GM18505 (cell line): ENCODE measurements at regions not wholly inside any gene's neighbourhood (a gene's known extent, or its start where the extent isn't known, plus 50 kb on each side); places are given as distances from the start of the nearest gene placed in this dataset.

ENCODE experiments used
- ATAC-seq: cut with Tn5 transposase; IDR thresholded peaks from one replicate; pipeline ENCODE4 v1.9.1; 2021; ENCODE audit not compliant: unreplicated experiment
- POLR2A ChIP-seq: IDR thresholded peaks from 4 replicates; pipeline ENCODE4 v1.6.1; 2011; ENCODE audit warnings: borderline replicate concordance; ENCODE audit not compliant: insufficient read depth, insufficient read length; ENCODE audit errors: extremely low read depth

- TF ChIP-seq POLR2A, result no peak
- no peak for ATAC-seq
Observed at GRCh38 chr3:107111872-107112271, 265.4 kb upstream of the CCDC54 start.

DNA sequence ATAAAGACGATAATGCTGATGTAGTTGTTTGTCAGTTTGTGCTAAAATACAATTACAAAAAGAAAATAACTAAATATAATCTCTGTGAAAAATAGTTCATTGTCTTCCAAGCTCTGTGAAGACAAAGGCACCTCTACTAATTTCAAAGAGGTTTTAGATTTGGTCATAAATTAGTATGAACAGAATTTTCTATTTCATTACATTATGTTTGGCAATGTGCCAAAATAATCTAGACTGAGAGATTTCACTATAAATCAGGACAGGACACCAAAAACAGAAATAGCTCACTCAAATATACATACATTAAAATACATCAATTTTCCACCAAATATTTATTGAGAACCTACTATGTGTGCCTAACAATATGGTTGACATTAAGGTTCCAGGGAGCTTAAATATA, 264.9 kb upstream of the CCDC54 start:
- no peak for ATAC-seq

GRCh38 chr3:107116251-107116650, 261.0 kb upstream of the CCDC54 start:
- no peak for TF ChIP-seq POLR2A
- no peak for ATAC-seq

More for the DNA sequence above, 264.9 kb upstream of the CCDC54 start:
- TF ChIP-seq POLR2A, result no peak

DNA sequence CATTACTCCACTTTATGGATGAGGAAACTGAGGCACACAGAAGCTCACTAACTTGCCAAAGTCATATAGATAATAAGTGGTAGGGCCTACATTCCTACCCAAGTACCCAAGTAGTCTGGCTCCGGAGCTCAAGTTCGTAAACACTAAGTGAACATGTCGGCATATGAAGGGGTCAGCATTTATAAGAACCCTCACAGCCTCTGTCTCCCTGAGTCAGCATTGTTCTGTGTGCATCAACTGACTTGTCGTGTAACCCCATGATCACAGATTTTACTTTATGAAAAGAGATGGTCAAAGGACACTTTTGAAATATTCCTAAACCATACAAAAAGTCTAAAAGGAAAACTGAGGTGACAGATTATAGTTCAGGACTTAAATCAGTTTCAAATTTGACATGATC, 260.1 kb upstream of the CCDC54 start:
- no peak for ATAC-seq
- no peak for TF ChIP-seq POLR2A

DNA sequence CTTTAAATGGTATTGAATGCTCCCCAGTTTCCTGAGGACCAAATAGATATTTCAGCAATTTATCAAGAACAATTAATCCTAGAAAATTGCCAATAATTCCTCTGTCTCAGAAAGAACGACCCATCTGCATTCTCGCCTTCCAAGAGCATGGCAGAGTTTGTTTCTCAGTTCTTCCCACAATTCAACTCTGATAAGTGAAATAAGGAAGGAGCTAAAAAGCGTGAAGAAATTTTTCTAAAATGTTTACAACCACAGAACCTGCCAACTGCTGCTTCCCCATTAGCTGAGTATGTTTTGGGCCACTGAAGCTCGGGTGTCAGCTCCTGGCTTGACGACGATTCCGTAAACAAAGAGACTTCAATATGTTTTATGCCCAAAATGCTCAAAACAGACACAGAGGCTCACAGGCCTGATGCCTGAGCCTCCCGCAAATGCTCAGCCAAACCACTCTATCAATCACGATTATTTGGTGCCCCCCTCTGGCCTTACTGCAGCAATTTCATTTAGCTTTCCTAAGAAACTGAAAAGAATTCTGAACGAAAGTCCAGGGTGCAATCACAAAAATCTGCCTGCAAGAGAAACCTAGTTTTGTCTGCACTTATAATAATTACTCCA, 259.2 kb upstream of the CCDC54 start:
- ATAC-seq, result no peak

GRCh38 chr3:107124885-107125284, 252.4 kb upstream of the CCDC54 start:
- TF ChIP-seq POLR2A, result no peak
- no peak for ATAC-seq

More for the DNA sequence above, 259.2 kb upstream of the CCDC54 start:
- TF ChIP-seq POLR2A, result no peak

- no peak for ATAC-seq
- TF ChIP-seq POLR2A, result no peak
Observed at GRCh38 chr3:107128946-107129345, 248.3 kb upstream of the CCDC54 start.

DNA sequence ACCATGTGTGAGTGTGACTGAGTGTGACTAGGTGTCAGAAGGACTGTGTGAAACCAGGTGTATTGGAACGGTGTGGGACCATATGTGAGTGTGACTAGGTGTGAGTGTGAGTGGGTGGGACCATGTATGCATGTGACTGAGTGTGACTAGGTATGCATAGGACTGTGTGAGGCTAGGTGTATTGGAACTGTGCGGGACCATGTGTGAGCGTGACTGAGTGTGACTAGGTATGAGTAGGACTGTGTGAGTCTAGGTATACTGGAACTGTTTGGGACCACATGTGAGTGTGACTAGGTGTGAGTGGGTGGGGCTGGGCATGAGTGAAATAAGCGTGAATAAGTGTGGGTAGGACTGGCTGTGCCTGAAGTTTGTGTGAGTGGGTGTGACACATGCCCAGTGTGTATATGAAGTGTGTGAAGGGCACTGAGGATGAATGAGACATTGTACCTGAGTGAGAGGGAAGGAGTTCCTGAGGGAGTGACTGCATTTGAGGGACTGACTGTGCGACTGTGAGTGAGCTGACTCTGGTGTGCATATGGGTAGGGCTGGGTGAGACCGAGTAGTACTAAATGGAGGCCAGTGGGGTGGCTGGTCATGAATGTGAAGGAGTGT, 247.0 kb upstream of the CCDC54 start:
- TF ChIP-seq POLR2A, result no peak
- no peak for ATAC-seq

DNA sequence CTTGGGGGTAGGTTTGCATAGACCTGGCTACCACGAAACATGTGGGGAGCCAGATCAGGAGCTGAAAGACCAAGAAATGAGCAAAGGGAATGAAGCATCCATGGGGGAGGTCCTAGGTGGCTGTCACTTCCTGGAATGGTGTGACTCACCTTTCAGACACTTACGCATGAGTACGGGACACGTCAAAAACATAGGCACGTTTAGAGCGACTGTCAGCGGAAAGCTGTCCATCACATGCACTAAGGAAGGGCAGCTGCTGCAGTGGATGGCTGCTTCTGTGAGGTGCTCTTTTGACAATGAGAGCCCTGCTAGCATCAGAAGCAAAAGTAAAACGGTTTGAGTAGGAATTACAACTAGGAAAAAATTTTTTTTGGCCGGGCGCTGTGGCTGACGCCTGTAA, 244.6 kb upstream of the CCDC54 start:
- no peak for TF ChIP-seq POLR2A
- no peak for ATAC-seq

- no peak for ATAC-seq
Observed at GRCh38 chr3:107133891-107134290, 243.3 kb upstream of the CCDC54 start.

GRCh38 chr3:107142171-107142570, 235.1 kb upstream of the CCDC54 start:
- no peak for ATAC-seq
- TF ChIP-seq POLR2A, result no peak

More at GRCh38 chr3:107133891-107134290, 243.3 kb upstream of the CCDC54 start:
- TF ChIP-seq POLR2A, result no peak

GRCh38 chr3:107142786-107143575, 234.3 kb upstream of the CCDC54 start:
- TF ChIP-seq POLR2A, result no peak
- ATAC-seq, result no peak

DNA sequence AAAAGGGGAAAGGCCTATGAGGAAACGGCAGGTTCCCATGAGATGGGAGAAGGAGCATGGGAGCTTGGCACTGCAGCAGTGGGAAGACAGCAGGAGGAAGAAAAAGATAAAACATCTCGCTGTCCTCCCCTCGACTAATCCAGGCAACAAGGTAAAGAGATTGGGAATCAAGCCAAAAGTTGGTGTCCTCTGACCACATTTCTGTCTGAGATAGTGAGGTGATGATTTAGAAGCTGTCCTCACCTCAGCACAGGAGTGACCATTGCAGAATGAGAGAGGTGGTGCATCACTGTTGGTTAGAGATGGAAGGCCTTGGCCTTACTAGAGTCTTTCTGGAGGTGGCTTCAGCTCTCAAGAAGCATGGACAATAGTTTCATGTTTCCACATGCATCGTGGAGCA, 226.6 kb upstream of the CCDC54 start:
- no peak for TF ChIP-seq POLR2A
- ATAC-seq, result no peak

- no peak for TF ChIP-seq POLR2A
- no peak for ATAC-seq
Observed at GRCh38 chr3:107153981-107154380, 223.3 kb upstream of the CCDC54 start.
